ENCODE measurements at regions not wholly inside any gene's neighbourhood (a gene's known extent, or its start where the extent isn't known, plus 50 kb on each side); places are given as distances from the start of the nearest gene placed in this dataset.
"Not testable (repeated sequence)": the region's sequence is repeated elsewhere in the genome, so short reads cannot be mapped to it uniquely, and the experiment has no call there.

DNA sequence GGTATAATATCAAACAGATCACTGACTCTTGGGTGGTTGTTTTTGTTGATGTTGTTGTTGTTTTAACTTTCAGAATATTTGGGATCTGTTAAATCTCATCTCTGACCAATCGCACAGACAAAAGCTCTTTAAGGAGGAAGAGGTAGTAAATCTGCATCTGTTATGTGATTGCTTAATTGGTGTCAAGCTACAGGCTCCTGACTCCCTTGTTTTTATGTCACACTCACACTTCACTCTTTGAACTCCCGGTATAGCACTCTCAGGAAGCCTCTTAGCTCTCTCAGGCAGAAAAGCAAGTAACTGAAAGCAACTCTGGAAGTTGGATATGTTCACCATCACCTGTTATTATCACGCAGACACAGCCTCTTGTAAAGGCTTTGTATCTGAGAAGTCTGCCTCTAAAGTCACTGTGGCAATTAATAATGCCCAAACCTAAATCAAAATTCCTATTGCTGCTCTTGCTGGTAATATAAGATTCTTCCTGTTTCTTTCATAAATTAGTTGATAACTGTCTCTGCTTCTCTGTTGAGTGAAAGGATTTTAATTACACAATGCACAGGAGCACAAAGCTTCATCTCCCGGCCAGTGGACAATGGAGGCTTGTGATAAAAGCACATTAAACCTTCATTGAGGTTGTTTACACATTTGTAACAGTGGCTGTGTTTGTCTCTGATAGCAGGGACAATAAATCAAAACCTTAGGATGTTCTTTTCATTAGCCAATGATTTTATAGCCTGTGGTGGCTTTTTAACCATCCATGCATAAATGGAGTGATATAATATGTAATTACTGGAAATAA lies 576.7 kb downstream of the MFSD1 start:
- DNase-seq (ENCODE audit: low spot score) = no peak

- DNase-seq (ENCODE audit: low spot score) = no peak
These were observed 579.0 kb downstream of the MFSD1 start for GRCh38 chr3:159380891-159381290.

GRCh38 chr3:159390656-159391212 lies 588.9 kb downstream of the MFSD1 start:
- DNase-seq (ENCODE audit: low spot score) = no peak

- not testable (repeated sequence) for DNase-seq (ENCODE audit: low spot score)
These were observed 591.0 kb upstream of the IL12A start for GRCh38 chr3:159397683-159398082.

DNA sequence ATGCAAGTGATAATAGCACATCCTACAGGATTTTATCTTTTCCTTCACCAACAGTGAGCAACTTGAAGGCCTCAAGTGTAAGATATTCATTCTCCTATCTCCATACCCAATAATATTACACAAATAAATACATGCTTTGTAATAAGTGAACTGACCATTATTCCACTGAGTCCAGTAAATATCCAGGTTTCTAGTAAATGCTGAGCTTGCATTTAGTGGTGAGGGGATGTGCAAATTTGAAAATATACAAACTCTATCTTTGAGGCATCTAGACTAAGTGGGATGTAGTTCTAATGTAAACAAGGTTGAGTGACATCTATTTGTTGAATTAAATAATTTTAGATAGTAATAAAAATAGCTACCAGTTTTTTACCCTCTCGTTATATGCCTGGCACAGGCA lies 587.6 kb upstream of the IL12A start:
- DNase-seq (ENCODE audit: low spot score) = no peak

- not testable (repeated sequence) for DNase-seq (ENCODE audit: low spot score)
These were observed 578.9 kb upstream of the IL12A start for GRCh38 chr3:159409711-159410110.

- no peak for DNase-seq (ENCODE audit: low spot score)
These were observed 575.3 kb upstream of the IL12A start for GRCh38 chr3:159413319-159413718.

DNA sequence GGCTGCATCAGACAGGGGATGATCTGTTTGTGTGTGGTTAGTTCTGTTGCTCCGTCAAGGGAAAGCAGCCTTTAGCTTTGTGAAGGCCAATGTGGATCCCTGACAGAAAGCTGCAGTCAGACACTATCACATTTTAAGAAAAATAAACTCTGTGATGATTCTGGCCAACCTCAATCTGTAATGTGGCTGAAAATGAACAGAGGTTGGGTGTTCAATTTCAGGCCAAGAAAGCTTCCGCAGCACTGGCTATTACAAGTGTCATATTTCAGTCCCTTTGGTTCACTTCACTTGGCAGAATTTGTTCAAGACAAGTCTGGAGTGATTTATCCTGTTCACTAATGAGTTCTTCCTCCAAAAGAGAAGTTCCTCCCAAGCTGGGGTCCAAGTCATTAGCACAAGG lies 571.8 kb upstream of the IL12A start:
- no peak for DNase-seq (ENCODE audit: low spot score)

DNA sequence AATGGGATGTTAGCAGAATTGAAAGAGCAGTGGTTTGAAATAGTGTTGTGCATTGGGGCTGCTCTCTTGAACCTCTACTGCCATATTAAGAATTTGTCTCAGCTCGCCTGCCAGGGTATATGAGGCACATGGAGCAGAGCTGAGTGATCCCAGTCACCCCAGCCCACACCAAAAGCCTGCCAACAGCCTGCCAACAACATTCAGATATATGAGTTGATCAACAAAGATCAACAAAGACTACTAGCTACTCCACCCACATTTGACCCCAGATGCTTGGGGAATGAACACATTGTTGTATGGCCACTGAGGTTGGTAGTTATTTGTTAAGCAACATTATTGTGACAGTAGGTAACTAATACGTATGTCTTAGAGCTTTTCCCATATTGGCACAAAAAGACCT lies 570.9 kb upstream of the IL12A start:
- DNase-seq (ENCODE audit: low spot score) = peak; percentile 32

DNA sequence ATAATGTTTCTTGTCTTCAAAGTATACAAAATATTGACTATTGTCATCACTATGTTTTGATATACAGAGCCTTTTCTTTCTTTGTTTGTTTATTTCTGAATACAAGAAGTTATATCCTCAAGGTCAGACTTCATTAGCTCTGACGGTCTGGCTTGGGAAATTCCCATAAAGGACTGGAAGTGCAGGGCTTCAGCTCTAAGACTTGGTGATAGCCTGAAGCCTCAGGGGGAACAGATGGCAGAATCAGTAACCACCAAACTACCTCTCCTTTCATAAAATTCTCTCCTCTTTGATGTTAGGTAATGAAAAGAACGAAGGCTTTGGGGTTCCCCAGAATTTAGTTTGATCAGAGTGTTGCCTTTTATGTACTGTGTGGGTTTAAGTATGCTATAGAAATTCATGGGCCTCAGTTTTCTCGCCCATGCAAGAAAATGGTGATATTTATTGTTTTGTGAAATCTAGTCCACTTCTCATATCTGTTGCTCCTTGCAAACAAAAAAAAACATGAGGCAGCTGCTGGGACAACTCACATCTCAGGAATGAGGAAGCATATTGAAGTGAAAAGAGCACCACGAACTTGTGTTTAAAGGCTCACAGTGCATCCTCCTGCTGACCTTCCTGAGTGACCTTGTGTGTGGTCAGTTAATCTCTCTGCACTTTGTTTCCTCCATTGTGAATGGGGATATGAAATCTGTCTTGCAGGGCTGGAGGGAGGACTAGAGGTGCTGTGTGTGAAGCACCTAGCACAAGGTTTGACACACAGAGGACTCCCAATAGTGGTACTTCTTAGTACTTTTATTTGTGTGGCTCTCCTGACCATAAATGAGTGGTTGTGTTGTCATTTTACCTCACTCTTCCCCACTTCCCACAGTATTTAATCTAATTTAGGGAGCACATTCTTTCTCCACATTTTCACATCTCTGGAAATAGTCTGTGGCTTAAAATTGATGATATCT lies 569.8 kb upstream of the IL12A start:
- DNase-seq (ENCODE audit: low spot score) = peak; percentile 91

GRCh38 chr3:159429702-159430101 lies 558.9 kb upstream of the IL12A start:
- DNase-seq (ENCODE audit: low spot score) = no peak

DNA sequence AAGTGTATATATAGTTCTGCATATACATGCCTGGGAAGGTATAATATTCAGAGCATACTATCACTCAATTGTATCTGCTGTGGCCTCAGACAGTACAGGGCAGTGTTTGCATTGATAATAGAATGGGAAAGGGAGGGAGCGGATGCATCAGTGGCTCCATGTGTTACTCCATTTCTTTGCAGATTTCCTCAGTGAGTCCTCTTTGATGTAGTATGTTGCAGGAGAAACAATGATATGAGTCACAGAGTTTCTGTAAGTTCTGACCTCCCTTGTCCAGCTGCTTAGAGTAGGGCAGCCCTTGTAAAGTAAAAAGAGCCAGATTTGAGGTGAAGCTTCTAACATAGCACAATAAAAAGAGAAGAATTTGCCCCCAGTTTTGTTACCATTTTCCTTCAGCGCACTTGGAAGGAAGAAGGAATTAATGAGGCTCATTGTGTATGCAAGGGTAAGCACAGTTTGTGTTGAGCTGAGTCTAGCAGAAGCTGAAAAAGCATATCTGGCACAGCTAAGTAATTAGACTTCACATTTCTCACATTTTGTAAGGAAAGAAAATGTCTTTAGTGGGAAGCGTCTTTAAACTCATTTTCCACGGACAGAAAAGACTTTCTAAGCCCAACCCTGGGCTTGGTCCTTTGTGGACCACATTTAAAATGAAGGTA lies 555.8 kb upstream of the IL12A start:
- peak; percentile 27 for DNase-seq (ENCODE audit: low spot score)

- DNase-seq (ENCODE audit: low spot score) = no peak
These were observed 549.3 kb upstream of the IL12A start for GRCh38 chr3:159439346-159439745.

- DNase-seq (ENCODE audit: low spot score) = no peak
These were observed 547.4 kb upstream of the IL12A start for GRCh38 chr3:159441279-159441678.

DNA sequence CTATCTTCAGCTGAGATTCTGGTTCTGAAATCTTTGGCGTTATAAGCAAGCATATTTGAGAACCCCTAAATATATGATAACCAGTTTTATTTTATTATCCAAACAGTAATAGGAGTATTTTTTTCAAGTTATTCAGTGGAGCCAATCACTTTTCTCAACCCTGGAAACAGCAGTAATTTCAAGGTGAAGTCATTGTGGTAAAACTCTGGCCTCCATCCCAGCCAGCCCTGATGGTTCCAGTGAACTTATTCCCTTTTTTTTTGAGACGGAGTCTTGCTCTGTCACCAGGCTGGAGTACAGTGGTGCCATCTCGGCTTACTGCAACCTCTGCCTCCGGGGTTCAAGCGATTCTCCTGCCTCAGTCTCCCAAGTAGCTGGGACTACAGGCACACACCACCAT lies 545.4 kb upstream of the IL12A start:
- no peak for DNase-seq (ENCODE audit: low spot score)

DNA sequence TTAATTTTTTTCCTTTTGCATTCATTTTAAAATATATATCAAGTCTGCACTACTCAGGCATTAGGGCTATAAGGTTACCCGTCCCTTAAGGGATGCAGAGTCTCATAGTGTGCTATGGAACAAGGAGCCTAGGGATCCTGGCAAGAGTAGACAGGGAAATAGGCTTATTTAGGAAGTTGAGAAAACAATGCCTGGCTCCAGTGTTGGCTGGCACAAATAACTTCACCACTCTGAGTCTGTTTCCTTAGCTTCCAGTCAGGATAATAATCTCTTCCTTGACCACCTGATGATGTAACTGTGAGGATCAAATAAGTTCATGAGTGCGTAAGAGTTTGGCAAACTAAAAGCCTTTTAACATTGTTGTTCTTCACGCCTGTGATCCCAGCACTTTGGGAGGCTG lies 540.8 kb upstream of the IL12A start:
- DNase-seq (ENCODE audit: low spot score) = no peak

DNA sequence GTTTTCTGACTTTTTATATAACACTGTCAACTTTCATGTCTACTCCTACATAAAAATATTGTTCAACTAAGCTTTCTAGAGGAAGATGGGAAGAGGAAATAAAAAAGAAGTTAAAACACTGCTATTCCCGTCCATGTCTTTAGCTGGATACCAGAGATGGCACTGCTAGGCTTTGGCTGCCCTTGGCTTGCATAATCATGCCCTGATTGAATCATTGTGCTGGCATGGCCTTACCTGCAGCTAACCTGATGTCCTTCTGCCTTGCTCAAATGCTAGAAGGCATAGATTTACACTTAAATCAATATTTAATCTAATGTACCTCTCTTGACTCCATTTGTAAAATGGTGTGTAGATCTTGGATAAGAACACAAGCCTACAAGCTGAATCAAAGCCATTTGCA lies 539.7 kb upstream of the IL12A start:
- no peak for DNase-seq (ENCODE audit: low spot score)

DNA sequence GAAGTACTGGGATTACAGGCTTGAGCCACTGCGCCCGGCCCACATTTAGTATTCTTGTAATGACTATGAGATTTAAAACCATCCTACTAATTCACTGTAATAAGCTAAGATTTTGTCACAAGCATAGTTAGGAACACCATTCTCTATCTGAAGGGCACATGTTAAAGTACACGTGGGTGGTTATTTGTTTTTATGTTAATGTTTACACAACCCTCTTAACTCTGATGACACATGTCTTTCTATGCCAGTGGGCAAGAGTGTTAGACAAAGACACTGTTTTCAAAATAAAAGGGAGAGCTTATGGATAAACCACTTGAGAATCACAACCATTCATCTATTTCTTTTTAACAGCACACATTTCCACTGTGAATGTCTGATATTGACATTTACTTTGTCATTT lies 537.6 kb upstream of the IL12A start:
- peak; percentile 56 for DNase-seq (ENCODE audit: low spot score)

GRCh38 chr3:159451482-159451881 lies 537.2 kb upstream of the IL12A start:
- DNase-seq (ENCODE audit: low spot score) = no peak

DNA sequence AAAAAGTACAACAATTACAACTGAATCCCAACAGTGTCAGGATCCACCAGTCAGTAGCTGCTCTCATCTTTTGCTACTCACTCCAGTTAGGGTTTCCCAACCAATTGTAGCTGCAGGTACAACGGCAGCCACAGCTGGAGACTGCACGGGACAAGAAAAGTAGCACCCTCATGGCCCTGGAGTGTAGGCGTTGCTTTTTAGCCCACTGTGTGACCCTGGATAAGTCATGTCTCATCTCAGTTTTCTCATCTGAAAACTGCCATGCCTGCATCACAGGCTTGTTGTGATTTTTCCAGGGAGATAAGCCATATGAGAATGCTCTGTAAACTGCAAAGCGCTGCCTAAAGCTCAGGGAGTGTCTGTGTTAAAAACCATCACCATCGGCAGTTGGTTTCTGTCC lies 535.6 kb upstream of the IL12A start:
- no peak for DNase-seq (ENCODE audit: low spot score)

DNA sequence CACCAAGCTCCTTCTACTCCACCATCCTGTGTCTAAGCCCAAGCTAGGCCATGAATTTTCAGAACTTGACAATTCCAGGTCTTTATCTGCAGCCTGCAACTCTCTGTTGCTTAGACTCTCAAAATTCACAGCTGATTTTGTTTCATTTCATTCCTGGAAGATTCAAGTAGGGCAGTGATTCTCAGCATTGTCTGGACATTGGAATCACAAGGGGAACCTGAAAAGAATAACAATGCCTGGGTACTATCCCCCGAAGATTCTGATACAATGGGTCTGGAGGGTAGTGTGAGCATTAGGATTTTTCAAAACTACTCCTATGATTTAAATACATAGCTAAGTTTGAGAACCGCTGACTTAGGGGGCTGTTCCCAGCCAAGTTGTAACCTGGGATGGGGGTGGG lies 534.7 kb upstream of the IL12A start:
- no peak for DNase-seq (ENCODE audit: low spot score)

DNA sequence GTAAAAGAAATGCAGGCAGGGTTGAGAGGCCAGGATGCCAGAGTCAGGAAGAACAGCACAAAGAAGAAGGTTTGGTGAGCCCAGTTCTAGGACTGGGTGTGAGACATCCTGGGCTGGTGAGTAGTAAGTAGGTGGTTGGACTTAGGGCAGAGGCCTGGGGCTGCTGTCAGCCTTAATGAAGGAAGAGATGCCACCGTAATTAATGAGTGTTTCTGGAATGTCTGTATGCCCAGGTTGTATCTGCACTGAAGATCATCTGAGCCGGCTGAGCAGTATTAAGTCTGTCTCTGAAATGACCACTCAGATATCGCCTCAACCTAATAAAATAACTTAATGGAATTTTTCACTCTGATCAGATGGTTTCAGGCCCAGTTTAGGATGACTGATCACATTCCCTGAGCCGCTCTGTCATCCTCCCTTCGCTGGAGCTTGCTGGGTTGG lies 532.9 kb upstream of the IL12A start:
- DNase-seq (ENCODE audit: low spot score) = peak; percentile 52
